ENCODE measurements at regions not wholly inside any gene's neighbourhood (a gene's known extent, or its start where the extent isn't known, plus 50 kb on each side); places are given as distances from the start of the nearest gene placed in this dataset.

GRCh38 chr14:56702515-56702914, 107.8 kb downstream of the OTX2 start:
- no peaks in the 10 kb centered on the region for H3K4me1 ChIP-seq (ENCODE audit: control insufficient read depth in 1 of 2, insufficient read depth in 1 of 2, low read depth in 1 of 2, low read length in 1 of 2)
- no peak overlapping the region for H3K4me3 ChIP-seq (ENCODE audit: low read depth in 1 of 2, low read length in 1 of 2)
- no peaks in the 10 kb centered on the region for H3K36me3 ChIP-seq
- peaks cover 8% of the 10 kb centered on the region for H3K27me3 ChIP-seq
- TF ChIP-seq CTCF (IDR thresholded peaks at IDR 0.05), result no peak
- H3K27ac ChIP-seq, result no peak overlapping the region
- H3K9me3 ChIP-seq, result no peaks in the 10 kb centered on the region
